Activated CD8-positive, alpha-beta T cell treated with anti-CD3 and anti-CD28 coated beads for 36 hours (primary cell): ENCODE measurements at regions not wholly inside any gene's neighbourhood (a gene's known extent, or its start where the extent isn't known, plus 50 kb on each side); places are given as distances from the start of the nearest gene placed in this dataset.

Source experiments
- ATAC-seq: fragments of 200-7000 bp; cut with Tn5 transposase; one replicate; pipeline ENCODE4 v1.10.0; 2021; ENCODE audit warnings: mild to moderate bottlenecking, moderate library complexity
- CTCF ChIA-PET: fragments of 350-600 bp; sonication (Branson Sonifier 250); formaldehyde crosslinking; loops from one replicate; lab custom pipeline; 2021; ENCODE audit warnings: antibody characterized with exemption; lab: Charles Lee
- POLR2A ChIA-PET: fragments of 350-600 bp; sonication (Branson Sonifier 250); formaldehyde crosslinking; loops from one replicate; lab custom pipeline; 2021; ENCODE audit warnings: antibody characterized with exemption; lab: Charles Lee
- DNase-seq: peaks from one replicate; pipeline ENCODE4 v3.0.0-alpha.2; 2020
- H3K27ac Mint-ChIP-seq: one replicate; pipeline ENCODE4 v1.8.0; 2021; ENCODE audit warnings: mild to moderate bottlenecking, mixed read lengths
- H3K27me3 Mint-ChIP-seq: one replicate; pipeline ENCODE4 v1.8.0; 2021; ENCODE audit warnings: mixed read lengths
- H3K36me3 Mint-ChIP-seq: one replicate; pipeline ENCODE4 v1.8.0; 2021; ENCODE audit warnings: low read depth, mixed read lengths
- H3K4me1 Mint-ChIP-seq: one replicate; pipeline ENCODE4 v1.8.0; 2021; ENCODE audit warnings: low read depth, mixed read lengths
- H3K4me3 Mint-ChIP-seq: one replicate; pipeline ENCODE4 v1.8.0; 2021; ENCODE audit warnings: mild to moderate bottlenecking, moderate library complexity, mixed read lengths
- H3K9me3 Mint-ChIP-seq: one replicate; pipeline ENCODE4 v1.8.0; 2021; ENCODE audit warnings: mixed read lengths
- intact Hi-C: fragments of 100-400 bp; cut with micrococcal nuclease; formaldehyde crosslinking; loops from one replicate; pipeline ENCODE4 v1.10.0; 2022
- TF ChIP-seq, protein P1 (sequence below): fragments of 200-600 bp; IDR thresholded peaks from one replicate; pipeline ENCODE4 v1.8.0; 2022; ENCODE audit warnings: antibody characterized with exemption, mild to moderate bottlenecking

DNA sequence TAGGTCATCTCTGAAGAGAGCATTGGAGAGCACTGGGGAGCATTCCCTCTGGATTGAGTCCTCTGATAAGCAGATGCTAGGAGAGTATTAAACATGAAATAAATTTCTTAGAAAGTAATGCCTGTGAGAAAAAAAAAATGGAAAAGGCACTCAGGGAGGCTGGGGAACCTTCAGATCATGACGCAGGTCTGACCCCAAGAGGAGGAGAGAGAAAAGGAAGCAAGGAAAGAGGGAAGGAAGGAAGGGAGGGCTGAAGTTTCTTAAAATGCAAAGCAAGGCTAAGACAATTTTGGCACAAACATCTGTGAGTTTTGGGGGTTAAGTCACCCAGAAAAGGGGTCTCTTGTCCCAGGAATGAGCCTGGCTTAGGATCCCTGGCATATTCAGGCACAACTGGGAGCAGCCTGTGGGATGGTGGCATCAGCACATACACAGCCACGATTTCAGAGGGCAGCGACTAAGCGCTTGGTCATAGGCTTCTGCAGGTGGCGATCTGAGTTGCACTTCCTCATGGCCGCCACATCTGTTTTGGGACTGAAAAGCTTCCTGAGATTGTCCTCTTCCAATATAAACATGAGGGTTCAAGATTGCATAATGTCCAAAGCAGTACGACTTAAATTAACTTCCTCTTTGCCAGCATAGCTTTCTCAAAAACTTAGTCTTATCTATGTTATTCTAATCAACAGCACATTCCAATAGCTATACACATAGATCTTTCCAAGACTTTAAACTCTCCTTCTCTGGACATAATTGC lies 692.7 kb downstream of the DNAH5 start:
- Mint-ChIP-seq H3K4me1 (no peaks in the 10 kb centered on the region), H3K9me3 (peaks cover 7% of the 10 kb centered on the region), H3K4me3 (no peak overlapping the region), H3K27ac (no peak overlapping the region), H3K36me3 (no peaks in the 10 kb centered on the region), H3K27me3 (no peaks in the 10 kb centered on the region)
- DNase-seq: no peak
- TF ChIP-seq, protein P1, sequence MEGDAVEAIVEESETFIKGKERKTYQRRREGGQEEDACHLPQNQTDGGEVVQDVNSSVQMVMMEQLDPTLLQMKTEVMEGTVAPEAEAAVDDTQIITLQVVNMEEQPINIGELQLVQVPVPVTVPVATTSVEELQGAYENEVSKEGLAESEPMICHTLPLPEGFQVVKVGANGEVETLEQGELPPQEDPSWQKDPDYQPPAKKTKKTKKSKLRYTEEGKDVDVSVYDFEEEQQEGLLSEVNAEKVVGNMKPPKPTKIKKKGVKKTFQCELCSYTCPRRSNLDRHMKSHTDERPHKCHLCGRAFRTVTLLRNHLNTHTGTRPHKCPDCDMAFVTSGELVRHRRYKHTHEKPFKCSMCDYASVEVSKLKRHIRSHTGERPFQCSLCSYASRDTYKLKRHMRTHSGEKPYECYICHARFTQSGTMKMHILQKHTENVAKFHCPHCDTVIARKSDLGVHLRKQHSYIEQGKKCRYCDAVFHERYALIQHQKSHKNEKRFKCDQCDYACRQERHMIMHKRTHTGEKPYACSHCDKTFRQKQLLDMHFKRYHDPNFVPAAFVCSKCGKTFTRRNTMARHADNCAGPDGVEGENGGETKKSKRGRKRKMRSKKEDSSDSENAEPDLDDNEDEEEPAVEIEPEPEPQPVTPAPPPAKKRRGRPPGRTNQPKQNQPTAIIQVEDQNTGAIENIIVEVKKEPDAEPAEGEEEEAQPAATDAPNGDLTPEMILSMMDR: no peak
- POLR2A ChIA-PET: no interaction called here
- ATAC-seq: no peak
- CTCF ChIA-PET: interaction anchor here (1.4 kb wide), 1 partner anchor 11 kb away, joined by 3 read pairs; no protein-coding TSS in a partner anchor
- intact Hi-C loops: no loop called here

DNA sequence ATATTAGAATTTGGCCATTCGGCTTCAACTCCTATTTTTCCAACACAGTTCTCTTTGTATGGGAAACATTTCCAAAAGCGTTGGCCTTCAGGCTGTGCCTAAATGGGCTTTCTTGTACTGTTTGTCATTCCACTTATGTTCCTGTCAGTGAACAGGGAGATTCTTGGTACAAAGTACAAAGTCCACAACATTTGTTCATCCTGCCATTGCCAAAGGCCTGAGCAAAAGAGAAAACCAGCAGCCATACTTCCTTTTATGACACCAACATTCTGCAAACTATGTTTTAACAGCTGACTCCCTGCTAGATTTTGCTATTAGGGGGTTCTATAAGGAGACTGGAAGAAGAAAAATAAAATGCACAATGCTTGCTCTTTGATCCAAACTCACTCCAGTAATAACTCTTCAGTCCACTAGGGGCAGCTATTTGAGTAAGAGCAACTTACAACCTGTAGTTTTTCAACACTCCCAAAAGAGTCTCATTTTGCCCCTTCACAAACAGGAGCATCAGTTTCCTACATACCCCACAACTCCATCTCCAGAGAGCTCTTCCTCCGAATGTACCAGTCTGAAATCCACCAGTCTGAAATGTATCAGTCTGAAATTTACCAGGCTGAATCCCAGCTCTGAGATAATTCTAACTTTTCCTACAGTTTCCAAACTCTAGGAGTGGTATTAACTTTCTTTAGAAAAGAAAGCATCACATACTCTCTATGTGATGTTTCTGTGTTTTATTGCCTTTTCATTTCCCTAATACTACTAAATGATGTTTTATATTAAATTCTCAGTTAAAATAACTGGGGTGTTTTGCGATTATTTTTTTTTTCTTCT lies 693.8 kb downstream of the DNAH5 start:
- Mint-ChIP-seq H3K36me3 (no peaks in the 10 kb centered on the region), H3K4me3 (no peak overlapping the region), H3K27me3 (no peaks in the 10 kb centered on the region), H3K9me3 (peaks cover 11% of the 10 kb centered on the region), H3K27ac (no peak overlapping the region), H3K4me1 (no peaks in the 10 kb centered on the region)
- ATAC-seq: no peak
- intact Hi-C loops: no loop called here
- CTCF ChIA-PET: interaction anchor here (1.2 to 1.4 kb wide), 2 partner anchors 12 to 28 kb away, joined by 3 to 4 read pairs; no protein-coding TSS in a partner anchor
- DNase-seq: no peak
- TF ChIP-seq, protein P1: peak; percentile 36
- POLR2A ChIA-PET: no interaction called here

DNA sequence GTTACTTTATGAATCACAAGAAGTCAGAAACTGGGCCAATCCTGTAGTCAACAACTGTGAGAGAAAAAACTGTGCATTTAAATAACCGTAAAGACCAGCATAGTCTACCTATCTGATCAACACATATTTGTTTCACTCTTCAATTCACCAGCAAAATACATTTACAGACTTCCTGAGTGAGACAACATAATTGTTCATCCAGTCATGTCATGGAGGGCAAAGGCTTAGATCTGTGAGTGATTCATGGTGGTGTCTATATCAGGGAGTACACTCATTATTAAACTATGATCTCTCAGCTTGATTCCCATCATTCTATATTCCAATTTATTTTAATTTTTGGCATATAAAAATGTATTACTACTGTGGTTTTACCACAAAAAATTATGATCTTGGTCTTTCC lies 694.6 kb downstream of the DNAH5 start:
- TF ChIP-seq, protein P1: no peak
- H3K27me3 Mint-ChIP-seq: no peaks in the 10 kb centered on the region
- intact Hi-C loops: no loop called here
- ChIA-PET POLR2A (no interaction called here), CTCF (no interaction called here)
- no peak overlapping the region for H3K4me3 Mint-ChIP-seq
- peaks cover 11% of the 10 kb centered on the region for H3K9me3 Mint-ChIP-seq
- DNase-seq (no peak), ATAC-seq (no peak)
- H3K4me1 Mint-ChIP-seq: no peaks in the 10 kb centered on the region
- H3K27ac Mint-ChIP-seq: no peak overlapping the region
- H3K36me3 Mint-ChIP-seq: no peaks in the 10 kb centered on the region

DNA sequence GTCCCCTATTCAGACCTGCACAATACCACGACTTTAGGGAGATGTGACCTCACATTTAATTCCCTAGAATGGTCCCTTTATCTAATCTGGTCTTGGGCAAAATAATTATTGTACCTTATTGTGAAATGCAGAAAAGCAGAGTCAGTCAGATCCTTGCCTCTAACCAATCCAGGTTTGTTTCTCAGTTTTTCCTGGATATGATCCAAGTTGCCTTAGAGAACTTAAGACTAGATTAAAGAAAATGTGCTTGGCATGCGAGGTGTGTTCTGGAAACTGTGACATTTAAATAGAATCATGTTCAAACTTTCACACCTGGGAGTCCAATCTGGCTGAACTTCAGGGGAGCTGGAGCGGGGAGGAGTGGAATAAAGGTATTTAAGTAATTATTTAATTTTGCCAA lies 696.2 kb downstream of the DNAH5 start:
- H3K27ac Mint-ChIP-seq: no peak overlapping the region
- ChIA-PET CTCF (interaction anchor here (0.9 kb wide), 1 partner anchor 30 kb away, joined by 3 read pairs; no protein-coding TSS in a partner anchor), POLR2A (no interaction called here)
- intact Hi-C loops: no loop called here
- TF ChIP-seq, protein P1: no peak
- no peaks in the 10 kb centered on the region for H3K27me3 Mint-ChIP-seq
- ATAC-seq (no peak), DNase-seq (no peak)
- H3K36me3 Mint-ChIP-seq: no peaks in the 10 kb centered on the region
- H3K9me3 Mint-ChIP-seq: peaks cover 9% of the 10 kb centered on the region
- no peak overlapping the region for H3K4me3 Mint-ChIP-seq
- H3K4me1 Mint-ChIP-seq: no peaks in the 10 kb centered on the region

DNA sequence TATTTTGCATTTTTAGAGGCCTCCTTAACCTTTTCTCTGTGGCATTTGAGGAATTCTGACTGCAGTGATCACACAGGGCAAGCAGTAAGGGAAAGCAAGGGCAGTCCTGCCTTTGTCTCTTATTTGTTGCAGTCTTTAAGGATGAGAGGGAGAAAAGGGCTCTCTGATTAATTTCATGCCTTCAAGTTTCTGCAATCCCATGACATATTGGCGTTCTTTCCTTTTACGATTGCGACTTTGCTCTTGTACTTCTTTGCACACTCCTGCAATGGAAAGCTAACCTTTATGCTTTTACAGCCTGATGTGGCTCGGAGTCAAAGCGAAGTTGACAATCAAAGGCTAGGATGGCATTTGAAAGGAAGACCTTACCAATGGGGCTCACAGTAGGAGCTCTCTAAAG lies 698.4 kb downstream of the DNAH5 start:
- DNase-seq: no peak
- ATAC-seq: no peak
- Mint-ChIP-seq H3K36me3 (no peaks in the 10 kb centered on the region), H3K4me3 (no peak overlapping the region), H3K27ac (no peak overlapping the region), H3K27me3 (no peaks in the 10 kb centered on the region), H3K9me3 (peaks cover 11% of the 10 kb centered on the region), H3K4me1 (no peaks in the 10 kb centered on the region)
- CTCF ChIA-PET: no interaction called here
- intact Hi-C loops: no loop called here
- POLR2A ChIA-PET: no interaction called here
- TF ChIP-seq, protein P1: no peak
